PC-9 (cell line): ENCODE measurements at regions not wholly inside any gene's neighbourhood (a gene's known extent, or its start where the extent isn't known, plus 50 kb on each side); places are given as distances from the start of the nearest gene placed in this dataset.

Experiments used
- CTCF ChIP-seq: fragments of 200-600 bp; sonication (generic); conservative IDR thresholded peaks from 2 replicates; pipeline ENCODE4 v1.6.1; 2017; ENCODE audit warnings: mixed run types, antibody characterized with exemption, mild to moderate bottlenecking, moderate library complexity
- EZH2 ChIP-seq: fragments of 200-600 bp; sonication (generic); IDR thresholded peaks from 2 replicates; pipeline ENCODE4 v1.8.0; 2017; ENCODE audit warnings: antibody characterized with exemption, low read depth

GRCh38 chr2:130286983-130287655 lies 55.6 kb upstream of the IMP4 start:
- TF ChIP-seq CTCF (no peak), EZH2 (no peak)
